C4-2B (cell line): ENCODE measurements at regions not wholly inside any gene's neighbourhood (a gene's known extent, or its start where the extent isn't known, plus 50 kb on each side); places are given as distances from the start of the nearest gene placed in this dataset.
"Not testable (repeated sequence)": the region's sequence is repeated elsewhere in the genome, so short reads cannot be mapped to it uniquely, and the experiment has no call there.

Experiments used
- CTCF ChIP-seq: fragments of 450-650 bp; conservative IDR thresholded peaks from 2 replicates; pipeline ENCODE4 v1.5.1; 2017; ENCODE audit warnings: mild to moderate bottlenecking
- ZFX ChIP-seq: fragments of 450-650 bp; IDR thresholded peaks from 2 replicates; pipeline ENCODE4 v1.6.1; 2017

GRCh38 chr20:30669330-30670029, 588.0 kb upstream of the DEFB115 start:
- TF ChIP-seq CTCF, ZFX: not testable (repeated sequence)
